Esophagus muscularis mucosa (tissue), 3 donors: ENCODE measurements at regions not wholly inside any gene's neighbourhood (a gene's known extent, or its start where the extent isn't known, plus 50 kb on each side); places are given as distances from the start of the nearest gene placed in this dataset.

ENCODE experiments used
- CTCF ChIP-seq, 3 experiments: fragments of 200-600 bp in 2 of 3; fragments of 450-650 bp in 1 of 3; sonication (generic) in 2 of 3; IDR thresholded peaks; one replicate each; pipeline ENCODE4 v1.5.1; 2017 to 2019; ENCODE audit warnings: antibody characterized with exemption in 3 of 3, mild to moderate bottlenecking in 2 of 3, moderate library complexity in 1 of 3
- POLR2A ChIP-seq: fragments of 450-650 bp; IDR thresholded peaks from one replicate; pipeline ENCODE4 v1.6.1; 2017; ENCODE audit warnings: antibody characterized with exemption, moderate library complexity, mild to moderate bottlenecking, low read depth
- POLR2AphosphoS5 ChIP-seq, 2 donors: sonication (generic); formaldehyde crosslinking; IDR thresholded peaks; one replicate each; pipeline ENCODE4 v1.6.1; 2017; ENCODE audit warnings: antibody characterized with exemption in 2 of 2

- no peak for TF ChIP-seq CTCF (IDR thresholded peaks at IDR 0.05)
- TF ChIP-seq POLR2AphosphoS5 (IDR thresholded peaks at IDR 0.05): no peak
- TF ChIP-seq POLR2A: no peak
Observed at GRCh38 chr4:18815081-18815778, 793.7 kb upstream of the LCORL start.
